ENCODE measurements at regions not wholly inside any gene's neighbourhood (a gene's known extent, or its start where the extent isn't known, plus 50 kb on each side); places are given as distances from the start of the nearest gene placed in this dataset.
A peak's percentile ranks its signal among the peaks of the same experiment; 100 is the strongest.

DNA sequence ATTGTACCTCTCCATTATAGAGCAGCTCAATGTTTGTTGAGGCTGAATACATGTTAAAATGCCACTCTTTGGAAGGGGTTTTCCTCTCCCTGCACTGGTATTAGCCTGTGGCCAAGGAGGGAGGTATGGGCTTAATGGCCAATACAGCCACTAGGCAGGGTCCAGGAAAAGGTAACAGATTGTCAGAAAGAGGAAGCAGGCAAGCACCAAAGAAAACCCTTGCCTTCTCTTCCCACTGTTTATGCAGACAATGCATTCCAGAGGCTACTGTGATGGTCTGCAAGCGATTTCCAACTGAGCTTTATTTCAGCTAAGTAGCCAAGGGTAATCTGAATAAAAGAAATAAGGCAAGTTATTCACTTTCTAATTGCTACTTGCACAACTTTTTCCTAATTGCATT lies 95.3 kb upstream of the SLC27A6 start:
- no peak overlapping the region for H3K4me2 ChIP-seq (ENCODE audit: low read length)

DNA sequence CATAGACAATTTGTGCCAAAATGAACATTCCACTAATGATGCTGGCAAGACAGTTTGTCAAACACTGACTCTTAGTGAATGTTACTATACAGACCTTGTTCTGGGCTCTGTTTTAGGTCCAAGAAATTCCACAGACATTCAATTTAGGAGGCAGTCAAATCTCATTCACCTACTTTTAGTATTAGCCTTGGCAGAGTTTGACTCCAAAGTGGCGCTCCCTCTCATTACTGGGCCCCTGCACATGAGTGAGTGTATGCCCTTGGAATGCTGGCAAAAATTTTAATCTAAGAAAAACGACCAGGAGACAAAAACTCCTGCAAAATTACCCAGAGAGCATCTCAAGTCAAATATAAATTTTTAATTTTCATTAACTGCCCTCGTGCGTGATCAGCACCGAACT lies 94.9 kb upstream of the SLC27A6 start:
- Histone ChIP-seq H3K4me3 (ENCODE audit: insufficient read depth, low read depth, low read length) (no peak overlapping the region), H3K27me3 (ENCODE audit: insufficient read depth, low read length) (no peaks in the 10 kb centered on the region), H3K9me3 (ENCODE audit: insufficient read depth, low read depth, low read length) (no peaks in the 10 kb centered on the region), H2AFZ (ENCODE audit: low read depth, low read length) (no peak overlapping the region), H3K9ac (ENCODE audit: low read length) (no peak overlapping the region), H3K4me1 (ENCODE audit: insufficient read depth, low read length) (no peaks in the 10 kb centered on the region), H3K27ac (ENCODE audit: low read depth, low read length) (no peak overlapping the region), H3K79me2 (ENCODE audit: insufficient read depth, low read length) (no peaks in the 10 kb centered on the region), H3K36me3 (ENCODE audit: insufficient read depth, low read length) (no peaks in the 10 kb centered on the region), H3K4me2 (ENCODE audit: low read length) (peak overlapping the region; percentile 32), H4K20me1 (ENCODE audit: insufficient read depth, low read length) (no peaks in the 10 kb centered on the region)
- Mint-ChIP-seq H3K9me3 (ENCODE audit: unreplicated experiment) (no peaks in the 10 kb centered on the region), H3K4me1 (ENCODE audit: low read depth, unreplicated experiment) (peaks cover 2% of the 10 kb centered on the region), H3K36me3 (ENCODE audit: low read depth, unreplicated experiment) (no peaks in the 10 kb centered on the region), H3K27me3 (ENCODE audit: low read depth, unreplicated experiment) (no peaks in the 10 kb centered on the region), H3K4me3 (ENCODE audit: unreplicated experiment) (no peak overlapping the region), H3K27ac (ENCODE audit: unreplicated experiment) (no peak overlapping the region)
- TF ChIP-seq, protein P1, sequence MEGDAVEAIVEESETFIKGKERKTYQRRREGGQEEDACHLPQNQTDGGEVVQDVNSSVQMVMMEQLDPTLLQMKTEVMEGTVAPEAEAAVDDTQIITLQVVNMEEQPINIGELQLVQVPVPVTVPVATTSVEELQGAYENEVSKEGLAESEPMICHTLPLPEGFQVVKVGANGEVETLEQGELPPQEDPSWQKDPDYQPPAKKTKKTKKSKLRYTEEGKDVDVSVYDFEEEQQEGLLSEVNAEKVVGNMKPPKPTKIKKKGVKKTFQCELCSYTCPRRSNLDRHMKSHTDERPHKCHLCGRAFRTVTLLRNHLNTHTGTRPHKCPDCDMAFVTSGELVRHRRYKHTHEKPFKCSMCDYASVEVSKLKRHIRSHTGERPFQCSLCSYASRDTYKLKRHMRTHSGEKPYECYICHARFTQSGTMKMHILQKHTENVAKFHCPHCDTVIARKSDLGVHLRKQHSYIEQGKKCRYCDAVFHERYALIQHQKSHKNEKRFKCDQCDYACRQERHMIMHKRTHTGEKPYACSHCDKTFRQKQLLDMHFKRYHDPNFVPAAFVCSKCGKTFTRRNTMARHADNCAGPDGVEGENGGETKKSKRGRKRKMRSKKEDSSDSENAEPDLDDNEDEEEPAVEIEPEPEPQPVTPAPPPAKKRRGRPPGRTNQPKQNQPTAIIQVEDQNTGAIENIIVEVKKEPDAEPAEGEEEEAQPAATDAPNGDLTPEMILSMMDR (IDR thresholded peaks at IDR 0.05; ENCODE audit: insufficient read depth, low read depth, low read length): no peak
- TF ChIP-seq EZH2 (IDR thresholded peaks at IDR 0.05; ENCODE audit: insufficient read depth, low read length): no peak
- no peak for FAIRE-seq
- DNase-seq (ENCODE audit: low read depth): no peak

More for the DNA sequence above, 95.3 kb upstream of the SLC27A6 start:
- no peaks in the 10 kb centered on the region for H3K27me3 Mint-ChIP-seq (ENCODE audit: low read depth, unreplicated experiment)
- no peak overlapping the region for H3K4me3 Mint-ChIP-seq (ENCODE audit: unreplicated experiment)
- no peaks in the 10 kb centered on the region for H3K9me3 Mint-ChIP-seq (ENCODE audit: unreplicated experiment)
- no peaks in the 10 kb centered on the region for H3K36me3 Mint-ChIP-seq (ENCODE audit: low read depth, unreplicated experiment)
- no peak for FAIRE-seq
- Histone ChIP-seq H4K20me1 (ENCODE audit: insufficient read depth, low read length) (no peaks in the 10 kb centered on the region), H2AFZ (ENCODE audit: low read depth, low read length) (no peak overlapping the region), H3K36me3 (ENCODE audit: insufficient read depth, low read length) (no peaks in the 10 kb centered on the region), H3K4me1 (ENCODE audit: insufficient read depth, low read length) (no peaks in the 10 kb centered on the region), H3K9me3 (ENCODE audit: insufficient read depth, low read depth, low read length) (no peaks in the 10 kb centered on the region), H3K79me2 (ENCODE audit: insufficient read depth, low read length) (no peaks in the 10 kb centered on the region), H3K27ac (ENCODE audit: low read depth, low read length) (no peak overlapping the region), H3K4me3 (ENCODE audit: insufficient read depth, low read depth, low read length) (no peak overlapping the region), H3K9ac (ENCODE audit: low read length) (no peak overlapping the region), H3K27me3 (ENCODE audit: insufficient read depth, low read length) (no peaks in the 10 kb centered on the region)
- no peak for DNase-seq (ENCODE audit: low read depth)
- no peak for TF ChIP-seq EZH2 (IDR thresholded peaks at IDR 0.05; ENCODE audit: insufficient read depth, low read length)
- TF ChIP-seq, protein P1 (IDR thresholded peaks at IDR 0.05; ENCODE audit: insufficient read depth, low read depth, low read length): no peak
- H3K27ac Mint-ChIP-seq (ENCODE audit: unreplicated experiment): no peak overlapping the region
- H3K4me1 Mint-ChIP-seq (ENCODE audit: low read depth, unreplicated experiment): peaks cover 2% of the 10 kb centered on the region

DNA sequence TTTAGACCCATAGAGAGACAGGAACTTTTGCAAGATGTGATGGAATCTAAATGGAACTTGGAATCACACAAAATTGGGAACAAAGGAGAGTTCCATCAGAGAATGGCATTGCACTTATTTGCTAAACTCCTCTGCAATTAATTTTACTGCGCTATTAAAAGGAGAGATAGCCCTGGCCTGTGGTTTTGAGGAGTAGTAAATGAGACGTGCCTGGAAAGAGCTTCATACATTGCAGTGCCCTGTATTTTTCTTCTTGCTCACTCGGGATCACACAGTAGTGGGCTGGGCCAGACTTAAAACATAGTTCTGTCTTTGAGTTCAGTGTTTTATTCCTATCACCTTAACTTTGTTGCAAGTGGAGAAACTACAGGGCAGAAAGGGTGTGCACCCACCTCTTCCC lies 94.4 kb upstream of the SLC27A6 start:
- H3K27ac ChIP-seq (ENCODE audit: low read depth, low read length): no peak overlapping the region
- no peak for TF ChIP-seq EZH2 (IDR thresholded peaks at IDR 0.05; ENCODE audit: insufficient read depth, low read length)
- TF ChIP-seq, protein P1 (IDR thresholded peaks at IDR 0.05; ENCODE audit: insufficient read depth, low read depth, low read length): no peak
- Mint-ChIP-seq H3K36me3 (ENCODE audit: low read depth, unreplicated experiment) (no peaks in the 10 kb centered on the region), H3K4me1 (ENCODE audit: low read depth, unreplicated experiment) (peaks cover 2% of the 10 kb centered on the region), H3K4me3 (ENCODE audit: unreplicated experiment) (no peak overlapping the region), H3K27me3 (ENCODE audit: low read depth, unreplicated experiment) (no peaks in the 10 kb centered on the region), H3K27ac (ENCODE audit: unreplicated experiment) (no peak overlapping the region), H3K9me3 (ENCODE audit: unreplicated experiment) (no peaks in the 10 kb centered on the region)
- no peaks in the 10 kb centered on the region for H3K27me3 ChIP-seq (ENCODE audit: insufficient read depth, low read length)
- H3K4me2 ChIP-seq (ENCODE audit: low read length): peak overlapping the region; percentile 32
- no peaks in the 10 kb centered on the region for H3K9me3 ChIP-seq (ENCODE audit: insufficient read depth, low read depth, low read length)
- FAIRE-seq (no peak), DNase-seq (ENCODE audit: low read depth) (no peak)
- no peaks in the 10 kb centered on the region for H3K36me3 ChIP-seq (ENCODE audit: insufficient read depth, low read length)
- no peak overlapping the region for H3K4me3 ChIP-seq (ENCODE audit: insufficient read depth, low read depth, low read length)
- H3K79me2 ChIP-seq (ENCODE audit: insufficient read depth, low read length): no peaks in the 10 kb centered on the region
- H3K4me1 ChIP-seq (ENCODE audit: insufficient read depth, low read length): no peaks in the 10 kb centered on the region
- no peak overlapping the region for H3K9ac ChIP-seq (ENCODE audit: low read length)
- H2AFZ ChIP-seq (ENCODE audit: low read depth, low read length): no peak overlapping the region
- H4K20me1 ChIP-seq (ENCODE audit: insufficient read depth, low read length): no peaks in the 10 kb centered on the region
